NCI-H774 (cell line): ENCODE measurements at regions not wholly inside any gene's neighbourhood (a gene's known extent, or its start where the extent isn't known, plus 50 kb on each side); places are given as distances from the start of the nearest gene placed in this dataset.

Experiments used
- DNase-seq: peaks from one replicate; lab custom pipeline; 2025; lab: John Stamatoyannopoulos, UW

GRCh38 chr5:164351245-164351834 lies 845.9 kb downstream of the MAT2B start:
- no peak for DNase-seq

GRCh38 chr5:164352695-164353094 lies 847.3 kb downstream of the MAT2B start:
- DNase-seq: no peak

GRCh38 chr5:164353155-164353554 lies 847.7 kb downstream of the MAT2B start:
- DNase-seq: no peak

- no peak for DNase-seq
Observed at GRCh38 chr5:164354139-164354751, 848.8 kb downstream of the MAT2B start.

- DNase-seq: no peak
Observed at GRCh38 chr5:164355267-164355830, 849.9 kb downstream of the MAT2B start.

GRCh38 chr5:164356790-164357189 lies 851.4 kb downstream of the MAT2B start:
- no peak for DNase-seq

GRCh38 chr5:164357395-164358033 lies 852.1 kb downstream of the MAT2B start:
- no peak for DNase-seq

GRCh38 chr5:164358531-164359259 lies 853.3 kb downstream of the MAT2B start:
- DNase-seq: no peak

GRCh38 chr5:164359260-164360255 lies 854.1 kb downstream of the MAT2B start:
- DNase-seq: no peak

GRCh38 chr5:164360589-164360988 lies 855.2 kb downstream of the MAT2B start:
- no peak for DNase-seq

- no peak for DNase-seq
Observed at GRCh38 chr5:164361986-164362385, 856.6 kb downstream of the MAT2B start.

- no peak for DNase-seq
Observed at GRCh38 chr5:164362835-164363234, 857.4 kb downstream of the MAT2B start.

- no peak for DNase-seq
Observed at GRCh38 chr5:164364237-164365208, 859.1 kb downstream of the MAT2B start.

- no peak for DNase-seq
Observed at GRCh38 chr5:164370841-164371240, 865.4 kb downstream of the MAT2B start.

GRCh38 chr5:164372892-164373291 lies 867.5 kb downstream of the MAT2B start:
- no peak for DNase-seq

GRCh38 chr5:164373876-164374275 lies 868.5 kb downstream of the MAT2B start:
- no peak for DNase-seq

GRCh38 chr5:164375051-164375450 lies 869.6 kb downstream of the MAT2B start:
- DNase-seq: no peak

GRCh38 chr5:164376843-164377242 lies 871.4 kb downstream of the MAT2B start:
- DNase-seq: no peak

- DNase-seq: no peak
Observed at GRCh38 chr5:164377746-164378145, 872.3 kb downstream of the MAT2B start.

GRCh38 chr5:164383662-164384061 lies 878.2 kb downstream of the MAT2B start:
- DNase-seq: no peak
